ENCODE measurements at regions not wholly inside any gene's neighbourhood (a gene's known extent, or its start where the extent isn't known, plus 50 kb on each side); places are given as distances from the start of the nearest gene placed in this dataset.

GRCh38 chr19:30757104-30757836 lies 385.1 kb downstream of the ZNF536 start:
- no peaks in the 10 kb centered on the region for H3K27me3 ChIP-seq (ENCODE audit: insufficient read depth, low read length)
- H2AK5ac ChIP-seq (ENCODE audit: insufficient read length, low read length): no peak overlapping the region
- H4K5ac ChIP-seq (ENCODE audit: insufficient read length, low read depth, low read length): no peak overlapping the region
- no peak overlapping the region for H2BK20ac ChIP-seq (ENCODE audit: low read depth, low read length, poor library complexity, severe bottlenecking)
- no peaks in the 10 kb centered on the region for H3K4me1 ChIP-seq (ENCODE audit: insufficient read depth, low read length)
- H3K23me2 ChIP-seq (ENCODE audit: insufficient read length, low read depth, low read length, poor library complexity, severe bottlenecking): no peaks in the 10 kb centered on the region
- no peak overlapping the region for H4K91ac ChIP-seq (ENCODE audit: insufficient read length, low read depth, low read length)
- H2AFZ ChIP-seq (ENCODE audit: low read length): no peak overlapping the region
- peaks cover 6% of the 10 kb centered on the region for H3K27me3 Mint-ChIP-seq (ENCODE audit: low read depth)
- H3K79me1 ChIP-seq (ENCODE audit: insufficient read depth, low read depth, low read length, poor library complexity, severe bottlenecking): no peaks in the 10 kb centered on the region
- H3K9me3 Mint-ChIP-seq: peaks cover 0 to 2% of the 10 kb centered on the region in 2 experiments; a peak in 3 of 5 replicates
- no peak overlapping the region for H2BK15ac ChIP-seq (ENCODE audit: low read depth, low read length)
- no peak overlapping the region for H2BK5ac ChIP-seq (ENCODE audit: insufficient read length, low read length)
- no CpG with 5 or more reads among the region's 10 CpGs for WGBS (ENCODE audit: extremely low coverage, insufficient read length, low lambda C conversion rate)
- H3K4me1 Mint-ChIP-seq: no peaks in the 10 kb centered on the region
- H3K14ac ChIP-seq (ENCODE audit: insufficient read depth, low read length): no peak overlapping the region
- H3K27ac Mint-ChIP-seq: no peak overlapping the region
- H4K8ac ChIP-seq (replicated peaks; ENCODE audit: insufficient read length, low read depth, low read length): no peak overlapping the region
- H3K56ac ChIP-seq (ENCODE audit: insufficient read length, low read depth, low read length): no peak overlapping the region
- H2BK120ac ChIP-seq (ENCODE audit: low read depth, low read length, poor library complexity, severe bottlenecking): no peak overlapping the region
- H3K18ac ChIP-seq (ENCODE audit: insufficient read length, low read depth, low read length): no peak overlapping the region
- H3K9ac ChIP-seq (ENCODE audit: extremely low read depth, insufficient read length, low read length): no peak overlapping the region
- H3K23ac ChIP-seq (ENCODE audit: insufficient read length, low read depth, low read length): no peak overlapping the region
- no peaks in the 10 kb centered on the region for H3K9me3 ChIP-seq (ENCODE audit: control insufficient read depth, low read depth, low read length)
- H2BK12ac ChIP-seq (ENCODE audit: insufficient read length, low read depth, low read length): no peak overlapping the region
- no peak overlapping the region for H3K27ac ChIP-seq (ENCODE audit: insufficient read length, low read depth, low read length)
- H4K20me1 ChIP-seq (ENCODE audit: control insufficient read depth, insufficient read depth, insufficient read length): no peaks in the 10 kb centered on the region
- no peak overlapping the region for H3K4me2 ChIP-seq (ENCODE audit: insufficient read depth, insufficient read length, low read length)
- no peak for DNase-seq
- no peak overlapping the region for H3K4me3 Mint-ChIP-seq
- H3T11ph ChIP-seq (ENCODE audit: low read length): no peak overlapping the region
- no peak overlapping the region for H3K4ac ChIP-seq (ENCODE audit: low read depth, low read length)
- H3K36me3 Mint-ChIP-seq (ENCODE audit: insufficient read depth in 1 of 3, low read depth in 3 of 3): no peaks in the 10 kb centered on the region
- H3K79me2 ChIP-seq (ENCODE audit: insufficient read depth, low read length): no peaks in the 10 kb centered on the region
- no peak for TF ChIP-seq CTCF (conservative IDR thresholded peaks at IDR 0.05)

Data from H9 (cell line).